PC-9 (cell line): ENCODE measurements at regions not wholly inside any gene's neighbourhood (a gene's known extent, or its start where the extent isn't known, plus 50 kb on each side); places are given as distances from the start of the nearest gene placed in this dataset.

Experiments used
- CTCF ChIP-seq: fragments of 200-600 bp; sonication (generic); conservative IDR thresholded peaks from 2 replicates; pipeline ENCODE4 v1.6.1; 2017; ENCODE audit warnings: mixed run types, antibody characterized with exemption, mild to moderate bottlenecking, moderate library complexity
- EZH2 ChIP-seq: fragments of 200-600 bp; sonication (generic); IDR thresholded peaks from 2 replicates; pipeline ENCODE4 v1.8.0; 2017; ENCODE audit warnings: antibody characterized with exemption, low read depth

GRCh38 chr4:62512271-62512670, 1312.1 kb downstream of the ADGRL3 start:
- TF ChIP-seq CTCF (no peak), EZH2 (no peak)
